Activated naive CD8-positive, alpha-beta T cell treated with anti-CD3 and anti-CD28 coated beads, Interleukin-2, amount 50 U/mL, for 16 hours (primary cell): ENCODE measurements at regions not wholly inside any gene's neighbourhood (a gene's known extent, or its start where the extent isn't known, plus 50 kb on each side); places are given as distances from the start of the nearest gene placed in this dataset.
"Not testable (repeated sequence)": the region's sequence is repeated elsewhere in the genome, so short reads cannot be mapped to it uniquely, and the experiment has no call there.

ENCODE experiments used
- DNase-seq: peaks from one replicate; pipeline ENCODE4 v3.0.0-alpha.2; 2020; ENCODE audit warnings: low read depth, low spot score

DNA sequence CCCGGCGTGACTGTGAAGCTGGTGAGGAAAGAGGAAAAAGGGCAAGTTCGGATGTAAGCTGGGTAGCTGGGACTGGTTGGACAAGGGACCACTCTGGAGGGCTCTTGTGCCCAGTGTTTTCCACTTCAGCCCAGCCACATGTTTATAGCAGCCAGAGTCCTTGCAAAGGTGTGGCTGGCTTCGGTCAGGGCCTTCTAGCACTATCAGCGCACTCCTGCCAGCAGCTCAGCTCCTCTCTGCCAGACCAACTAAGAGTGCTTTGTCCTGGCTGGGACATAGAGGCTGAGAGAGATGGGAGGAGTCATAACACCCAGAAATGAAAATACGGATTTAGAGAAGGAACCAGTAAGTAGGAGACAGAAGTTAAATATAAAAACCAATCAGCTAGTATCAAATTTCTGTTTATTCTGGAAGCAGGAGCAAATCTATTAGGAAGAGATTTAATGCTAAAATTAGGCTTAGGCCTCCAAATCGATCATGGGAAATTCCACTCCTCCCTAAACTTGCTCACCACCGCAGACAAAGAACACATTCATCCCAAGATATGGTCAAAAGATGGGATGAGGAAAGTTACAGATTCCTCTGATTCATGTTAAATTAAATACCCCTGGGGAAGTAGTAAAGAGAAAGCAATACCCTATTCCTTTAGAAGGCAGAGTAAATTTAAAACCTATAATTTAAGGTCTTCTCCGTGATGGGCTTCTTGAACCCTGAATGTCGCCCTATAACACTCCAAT is 135.0 kb downstream of the RALA start:
- DNase-seq, result no peak

DNA sequence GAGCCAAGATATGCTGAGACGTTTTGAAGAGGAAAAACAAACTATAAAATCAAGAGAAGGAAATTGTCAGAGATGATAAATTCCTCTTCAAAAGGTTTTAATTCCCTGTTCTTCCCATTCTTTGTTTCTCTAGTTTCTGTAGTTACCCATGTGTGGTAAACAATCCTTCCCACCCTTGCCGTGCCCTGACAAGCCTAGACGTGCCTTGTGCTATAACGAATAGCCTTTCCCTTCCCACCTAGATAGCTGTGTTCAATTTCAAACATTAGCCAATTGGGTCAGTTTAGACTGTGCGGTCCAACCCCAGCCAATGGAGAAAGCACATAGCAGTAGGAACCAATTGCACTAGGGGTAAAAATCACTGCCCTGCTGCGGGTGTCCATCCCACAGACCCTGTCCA is 138.1 kb downstream of the RALA start:
- DNase-seq, result no peak

DNA sequence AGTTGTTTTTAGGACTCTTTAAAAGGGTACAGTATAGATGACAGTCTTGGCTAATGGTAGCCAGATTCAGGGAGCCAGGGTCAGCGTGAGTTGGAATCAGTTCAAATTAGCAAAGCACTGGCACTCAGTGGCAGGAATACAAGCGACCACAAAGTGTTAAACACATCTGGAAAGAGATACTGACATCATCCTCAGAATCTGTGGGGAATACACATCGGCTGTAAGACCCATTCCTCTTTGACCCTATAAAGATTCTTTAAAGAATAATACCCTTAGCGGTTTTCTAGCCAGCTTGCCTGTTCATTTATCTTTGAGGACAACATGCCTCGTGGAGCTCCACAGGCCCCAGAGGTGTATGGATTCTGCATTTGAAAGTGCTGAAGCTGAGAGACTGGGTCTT is 139.1 kb downstream of the RALA start:
- DNase-seq, result not testable (repeated sequence)

DNA sequence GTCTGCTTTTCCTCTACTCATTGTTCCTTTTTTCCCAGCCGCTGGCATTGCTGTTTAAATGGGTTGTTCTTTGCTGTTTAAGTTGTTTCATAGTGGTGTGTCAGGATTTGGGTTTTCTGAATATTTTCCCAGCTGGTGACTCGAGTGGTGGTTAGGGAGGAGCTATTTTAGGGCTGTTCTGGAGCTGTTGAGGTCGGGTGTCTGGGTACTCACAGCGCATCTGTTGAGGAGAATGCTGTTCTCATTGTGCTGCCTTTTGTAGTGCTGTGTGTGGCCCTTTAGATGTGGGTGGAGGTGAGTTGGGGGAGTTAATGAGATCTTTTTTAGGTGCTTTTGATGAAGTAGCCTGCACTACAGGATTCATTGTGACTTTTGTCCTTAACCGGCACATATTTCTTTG is 139.5 kb downstream of the RALA start:
- not testable (repeated sequence) for DNase-seq

DNA sequence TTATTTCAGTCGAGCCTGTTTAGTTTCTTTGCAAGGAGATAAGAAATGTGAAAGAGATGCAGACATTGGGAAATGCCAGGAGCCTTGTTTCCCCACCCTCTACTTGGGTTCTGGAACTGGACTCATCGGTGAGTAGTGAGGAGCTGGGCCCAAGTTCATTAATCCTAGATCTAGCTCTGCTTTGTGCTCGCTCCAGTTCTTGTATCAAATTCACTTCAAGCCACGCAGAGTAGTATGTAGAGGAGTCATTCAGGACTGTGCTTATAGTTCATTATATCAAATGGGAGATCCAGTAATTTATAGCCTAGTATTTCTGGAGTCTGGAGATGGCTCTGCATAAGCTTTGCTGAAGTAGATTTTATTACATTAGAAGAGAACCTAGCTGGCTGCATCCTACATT is 142.5 kb downstream of the RALA start:
- DNase-seq, result not testable (repeated sequence)

DNA sequence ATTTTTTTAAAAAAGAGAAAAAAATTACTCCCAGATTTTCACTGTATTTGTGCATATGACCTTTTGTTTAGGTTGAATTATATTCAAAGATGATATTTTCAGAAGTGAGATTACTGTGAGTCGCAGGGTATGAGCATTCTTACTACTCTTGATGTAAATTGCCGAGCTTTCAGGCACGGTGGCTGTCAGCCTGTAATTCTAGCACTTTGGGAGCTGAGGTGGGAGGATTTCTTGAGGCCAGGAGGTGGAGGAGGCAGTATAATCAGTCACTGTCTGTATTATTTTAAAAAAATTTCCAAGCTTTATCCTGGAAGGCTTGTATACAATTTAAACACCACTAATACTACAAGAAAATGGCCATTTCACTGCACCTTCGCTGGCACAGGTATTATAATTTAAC is 145.1 kb downstream of the RALA start:
- DNase-seq, result not testable (repeated sequence)

DNA sequence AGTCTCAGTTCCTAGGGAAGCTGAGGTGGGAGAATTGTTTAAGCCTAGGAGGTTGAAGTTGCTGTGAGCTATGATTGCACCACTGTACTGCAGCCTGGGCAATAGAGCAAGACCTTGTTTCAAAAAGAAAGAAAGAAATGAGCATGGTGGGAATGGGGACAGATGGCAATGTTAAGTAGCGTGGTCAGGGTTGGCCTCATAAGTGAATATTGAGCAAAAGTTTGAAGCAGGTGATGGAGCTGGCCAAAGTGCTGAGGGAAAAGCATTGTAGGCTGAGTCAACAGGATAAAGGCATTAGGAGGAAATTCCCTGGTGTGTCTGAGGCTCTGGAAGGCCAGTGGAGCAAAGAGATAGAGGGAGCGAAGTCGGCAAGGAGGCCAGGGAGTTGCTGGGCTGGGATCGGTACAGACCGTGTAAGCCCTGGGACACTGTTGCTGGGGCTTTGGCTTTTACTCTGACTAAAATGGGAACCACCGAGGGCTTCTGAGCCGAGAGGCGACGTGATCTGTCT is 151.0 kb downstream of the RALA start:
- DNase-seq, result not testable (repeated sequence)

DNA sequence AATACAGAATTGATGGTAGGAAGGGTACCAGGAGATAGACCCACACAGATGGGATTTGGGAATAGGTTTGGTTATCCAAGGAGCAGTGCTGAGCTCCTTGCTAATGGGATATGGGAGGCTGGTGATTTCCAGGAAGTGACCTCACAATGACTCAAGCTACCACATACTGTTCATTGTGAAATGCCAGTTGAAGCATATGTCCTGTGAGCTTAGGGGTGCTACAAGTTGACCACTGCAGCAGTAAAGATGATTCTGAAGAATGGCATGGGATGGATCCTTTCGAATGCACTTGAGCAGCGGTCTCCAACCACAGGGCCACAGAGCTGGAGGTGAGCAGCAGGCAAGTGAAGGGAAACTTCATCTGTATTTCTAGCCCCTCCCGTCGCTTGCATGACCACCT is 158.2 kb downstream of the RALA start:
- not testable (repeated sequence) for DNase-seq

DNA sequence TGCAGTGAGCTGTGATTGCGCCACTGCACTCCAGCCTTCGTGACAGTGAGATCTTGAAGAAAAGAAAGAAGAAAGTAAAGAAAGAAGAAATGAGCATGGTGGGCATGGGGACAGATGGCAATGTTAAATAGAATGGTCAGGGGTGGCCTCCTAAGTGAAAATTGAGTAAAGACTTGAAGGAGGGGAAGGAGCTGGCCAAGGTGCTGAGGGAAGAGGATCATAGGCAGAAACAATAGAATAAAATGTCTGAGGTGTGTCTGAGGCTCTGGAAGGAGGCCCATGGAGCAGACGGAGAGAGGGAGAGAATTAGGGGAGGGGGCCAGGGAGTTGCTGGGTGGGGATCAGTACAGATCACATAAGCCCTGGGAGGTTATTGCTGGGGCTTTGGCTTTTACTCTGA is 163.1 kb downstream of the RALA start:
- not testable (repeated sequence) for DNase-seq

DNA sequence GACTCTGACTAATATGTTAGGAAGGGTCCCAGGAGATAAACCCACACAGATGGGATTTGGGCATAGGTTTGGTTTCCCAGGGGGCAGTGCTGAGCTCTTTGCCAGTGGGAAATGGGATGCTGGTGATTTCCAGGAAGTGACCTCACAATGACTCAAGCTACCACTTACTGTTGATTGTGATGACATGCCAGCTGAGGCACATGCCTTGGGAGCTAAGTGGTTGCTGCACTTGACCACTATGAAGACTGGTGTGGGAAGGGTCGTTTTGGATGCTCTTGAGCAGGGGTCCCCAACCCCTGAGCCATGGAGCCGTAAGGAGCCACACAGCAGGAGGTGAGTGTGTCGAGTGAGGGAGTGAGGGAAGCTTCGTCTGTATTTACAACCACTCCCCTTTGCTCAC is 159.0 kb upstream of the CDK13 start:
- not testable (repeated sequence) for DNase-seq

DNA sequence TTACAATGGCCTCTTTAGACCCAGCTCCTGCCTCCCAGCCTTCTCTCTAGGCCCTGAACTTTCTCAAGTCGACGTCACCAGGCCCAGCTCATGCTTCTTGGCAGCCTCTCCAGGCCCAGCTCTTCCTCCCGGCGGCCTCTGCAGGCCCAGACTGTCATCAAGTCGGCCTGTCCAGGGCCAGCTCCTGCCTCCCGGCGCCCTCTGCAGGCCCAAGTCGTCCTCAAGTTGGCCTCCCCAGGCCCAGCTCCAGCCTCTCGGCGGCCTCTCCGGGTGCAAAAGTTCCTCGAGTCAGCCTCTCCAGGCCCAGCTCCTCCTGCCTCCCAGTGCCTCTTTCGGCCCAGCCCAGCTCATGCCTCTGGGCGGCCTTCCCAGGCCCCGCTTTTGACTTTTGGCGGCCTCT is 158.1 kb upstream of the CDK13 start:
- not testable (repeated sequence) for DNase-seq

DNA sequence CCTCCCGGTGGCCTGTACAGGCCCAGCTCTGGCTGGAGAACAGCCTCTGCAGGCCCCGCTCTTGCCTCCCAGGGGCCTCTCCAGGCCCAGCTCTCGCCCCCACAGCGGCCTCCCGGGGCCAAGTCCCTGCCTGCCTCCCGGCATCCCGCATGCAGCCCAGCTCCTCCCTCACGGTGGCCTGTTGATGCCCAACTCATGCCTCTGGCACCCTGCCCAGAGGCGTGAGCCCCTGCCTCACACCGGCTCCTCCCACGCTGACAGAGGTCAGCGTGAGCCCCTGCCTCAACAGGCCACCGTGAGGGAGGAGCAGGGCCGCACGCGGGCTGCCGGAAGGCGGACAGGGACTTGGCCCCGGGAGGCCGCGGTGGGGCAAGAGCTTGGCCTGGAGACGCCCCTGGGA is 157.0 kb upstream of the CDK13 start:
- not testable (repeated sequence) for DNase-seq

DNA sequence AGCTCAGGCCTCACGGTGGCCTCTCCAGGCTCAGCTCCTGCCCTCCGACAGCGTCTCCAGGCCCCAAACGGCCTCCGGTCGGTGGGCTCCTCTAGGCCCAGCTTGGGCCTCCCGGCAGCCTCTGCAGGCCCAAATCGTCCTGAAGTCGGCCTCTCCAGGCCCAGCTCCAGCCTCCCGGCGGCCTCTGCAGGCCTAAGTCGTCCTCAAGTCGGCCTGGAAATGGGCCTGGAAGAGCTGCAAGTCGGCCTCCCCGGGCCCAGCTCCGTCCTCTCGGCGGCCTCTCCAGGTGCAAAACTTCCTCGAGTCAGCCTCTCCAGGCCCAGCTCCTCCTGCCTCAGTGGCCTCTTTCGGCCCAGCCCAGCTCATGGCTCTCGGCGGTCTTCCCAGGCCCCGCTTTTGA is 156.2 kb upstream of the CDK13 start:
- not testable (repeated sequence) for DNase-seq

DNA sequence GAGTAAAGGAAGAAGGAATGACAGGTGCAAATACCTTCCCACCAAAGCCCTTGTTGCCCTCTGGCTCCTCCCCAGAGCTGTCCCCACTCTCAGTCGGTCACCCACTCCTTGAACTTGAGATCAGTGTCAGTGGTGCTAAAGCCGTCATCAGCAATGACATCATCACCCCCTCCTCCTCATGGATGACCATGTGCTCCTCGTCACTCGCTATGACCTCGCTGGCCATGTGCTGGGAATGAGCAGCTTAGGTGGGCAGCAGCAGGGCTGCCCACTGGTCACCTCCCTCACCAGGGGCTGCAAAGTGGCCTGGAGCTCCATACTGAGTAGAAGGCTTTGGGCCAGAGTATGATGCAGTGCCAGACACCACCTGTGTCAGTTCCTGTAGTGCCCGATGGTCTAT is 153.1 kb upstream of the CDK13 start:
- DNase-seq, result not testable (repeated sequence)

DNA sequence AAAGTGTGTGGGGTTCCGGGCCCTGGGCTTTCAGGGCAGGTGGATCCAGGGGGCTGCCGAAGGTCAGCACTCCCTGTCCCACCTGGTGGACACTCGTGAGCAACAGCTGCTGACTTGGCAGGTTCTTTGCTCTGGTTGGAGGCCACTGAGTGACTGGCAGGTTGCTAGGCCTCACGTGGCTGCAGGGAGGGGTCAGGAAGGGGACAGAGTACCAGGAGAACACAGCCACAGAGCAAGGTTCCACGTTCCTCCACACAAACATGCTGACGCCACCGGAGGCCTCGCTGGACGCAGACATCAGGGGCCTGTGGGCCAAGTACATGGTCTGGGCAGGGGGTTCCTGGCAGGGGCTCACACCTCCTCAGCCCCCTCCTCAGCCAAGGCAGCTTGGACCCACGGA is 152.0 kb upstream of the CDK13 start:
- DNase-seq, result not testable (repeated sequence)

DNA sequence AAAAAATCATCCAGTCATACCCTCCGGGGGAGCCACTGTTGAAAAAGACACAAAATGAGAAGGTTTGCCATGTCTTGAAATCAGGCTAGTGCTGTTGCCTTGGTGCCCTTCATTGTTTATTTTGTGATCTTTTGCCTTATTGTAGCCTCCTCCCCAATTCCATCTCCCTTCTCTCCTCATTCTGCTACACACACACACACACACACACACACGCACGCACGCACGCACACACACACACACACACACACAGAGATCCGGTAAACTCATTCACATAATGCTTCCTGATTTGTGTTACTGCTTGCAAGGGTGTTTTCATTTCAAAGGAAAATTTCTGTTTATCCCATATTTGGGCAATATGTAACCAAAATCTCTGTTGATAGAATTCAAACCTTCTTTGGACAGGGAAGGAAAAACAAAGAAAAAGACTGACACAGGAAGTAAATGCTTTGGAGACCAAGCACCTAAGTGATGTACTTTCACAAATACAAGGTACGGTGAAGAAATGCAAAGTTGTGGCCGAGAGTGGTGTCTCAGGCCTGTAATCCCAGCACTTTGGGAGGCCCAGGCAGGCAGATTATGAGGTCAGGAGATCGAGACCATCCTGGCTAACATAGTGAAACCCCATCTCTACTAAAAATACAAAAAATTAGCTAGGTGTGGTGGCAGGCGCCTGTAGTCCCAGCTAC is 141.1 kb upstream of the CDK13 start:
- no peak for DNase-seq

DNA sequence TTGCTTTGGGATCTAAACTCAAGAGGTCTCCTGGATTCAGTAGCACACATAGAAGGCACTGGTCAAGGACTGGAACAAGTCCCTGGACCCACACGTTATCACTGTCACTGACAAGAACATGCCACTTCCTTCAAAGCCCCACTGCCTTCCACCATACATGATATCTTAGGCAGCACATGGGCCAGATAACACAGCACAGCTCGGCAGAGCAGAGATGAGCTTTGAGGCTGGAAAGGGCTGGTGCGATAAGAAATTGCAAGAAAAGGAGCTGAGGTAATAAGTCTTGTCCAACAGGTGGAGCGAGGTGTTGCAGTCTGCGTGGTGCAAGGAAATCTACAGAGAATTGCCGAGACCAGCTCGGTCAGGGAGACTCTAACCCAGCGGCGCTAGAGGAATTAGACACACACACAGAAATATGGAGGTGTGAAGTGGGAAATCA is 139.8 kb upstream of the CDK13 start:
- no peak for DNase-seq

DNA sequence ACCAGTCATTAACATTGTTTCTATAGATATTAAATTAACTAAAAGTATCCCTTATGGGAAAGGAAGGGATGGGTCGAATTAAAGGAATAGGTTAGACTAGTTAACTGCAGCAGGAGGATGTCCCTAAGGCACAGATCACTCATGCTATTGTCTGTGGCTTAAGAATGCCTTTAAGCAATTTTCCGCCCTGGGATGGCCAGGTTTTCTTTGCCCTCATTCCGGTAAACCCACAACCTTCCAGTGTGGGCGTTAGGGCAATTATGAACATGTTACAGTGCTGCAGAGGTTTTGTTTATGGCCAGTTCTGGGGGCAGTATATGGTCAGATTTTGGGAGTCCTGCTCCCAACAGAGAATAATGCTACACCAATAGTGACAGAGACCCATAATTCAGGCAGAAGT is 139.3 kb upstream of the CDK13 start:
- no peak for DNase-seq

DNA sequence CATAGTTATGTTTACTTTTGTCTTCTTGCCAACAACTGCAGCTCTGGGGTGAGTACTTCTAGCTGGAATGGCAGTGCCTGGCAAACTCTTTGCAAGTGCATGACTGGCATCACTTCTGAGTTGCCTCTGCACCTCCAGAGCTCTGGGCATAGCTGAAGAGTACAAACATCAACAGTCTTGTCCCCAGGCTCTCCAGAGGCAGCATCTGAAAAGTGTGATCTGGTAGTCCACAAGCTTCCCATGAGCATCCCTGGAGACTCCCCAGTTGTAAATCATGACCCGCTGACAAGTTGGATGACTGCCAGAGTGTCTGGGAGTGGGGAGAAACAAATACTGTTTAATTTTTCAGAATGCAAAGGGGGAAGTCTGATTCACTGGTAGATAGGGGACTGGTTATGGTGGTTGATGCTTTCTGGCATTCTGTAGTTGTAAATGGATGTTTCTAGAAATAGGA is 138.9 kb upstream of the CDK13 start:
- DNase-seq, result no peak

DNA sequence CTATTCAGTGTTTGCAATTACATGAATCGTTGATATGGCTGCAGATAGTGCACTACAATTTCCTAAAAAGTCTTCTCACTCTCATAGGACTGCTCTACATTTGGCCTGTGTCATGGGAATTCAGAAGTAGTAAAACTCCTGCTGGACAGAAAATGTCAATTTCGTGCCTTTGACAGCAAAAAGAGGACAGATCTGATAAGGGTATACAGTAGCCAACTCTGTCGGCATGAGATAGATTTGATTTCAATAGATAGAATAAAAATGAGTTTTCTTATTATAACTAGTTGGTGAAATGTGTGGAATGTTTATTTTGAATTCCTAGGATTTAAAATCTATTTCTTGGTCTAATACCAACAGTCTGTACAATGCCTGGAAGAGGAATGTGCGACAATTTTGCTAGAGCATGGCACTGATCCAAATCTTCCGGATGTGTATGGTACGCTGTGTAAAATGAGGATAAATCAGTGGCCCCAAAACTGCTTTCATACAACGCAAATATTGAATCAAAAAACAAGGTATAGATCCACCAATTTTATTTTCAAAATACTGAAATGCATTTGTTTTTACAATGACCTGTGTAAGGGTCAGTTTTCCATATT is 133.5 kb upstream of the CDK13 start:
- DNase-seq, result no peak

DNA sequence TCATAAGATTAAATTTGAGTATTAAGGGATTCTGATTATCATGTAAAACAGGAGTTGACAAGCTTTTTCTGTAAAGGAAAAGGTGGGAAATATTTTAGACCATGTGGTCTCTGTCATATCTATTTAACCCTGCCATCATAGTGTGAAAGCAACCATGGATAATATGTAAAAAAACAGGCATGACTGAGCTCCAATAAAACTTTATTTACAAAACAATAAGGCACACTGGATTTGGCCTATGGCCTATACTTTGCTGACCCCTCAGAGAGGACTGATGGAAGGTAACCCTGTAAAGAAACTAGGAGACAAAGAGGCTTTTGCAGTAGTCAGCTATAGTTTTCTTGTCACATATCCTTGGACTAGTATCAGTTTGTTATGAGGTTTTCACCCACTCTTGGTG is 130.5 kb upstream of the CDK13 start:
- no peak for DNase-seq

DNA sequence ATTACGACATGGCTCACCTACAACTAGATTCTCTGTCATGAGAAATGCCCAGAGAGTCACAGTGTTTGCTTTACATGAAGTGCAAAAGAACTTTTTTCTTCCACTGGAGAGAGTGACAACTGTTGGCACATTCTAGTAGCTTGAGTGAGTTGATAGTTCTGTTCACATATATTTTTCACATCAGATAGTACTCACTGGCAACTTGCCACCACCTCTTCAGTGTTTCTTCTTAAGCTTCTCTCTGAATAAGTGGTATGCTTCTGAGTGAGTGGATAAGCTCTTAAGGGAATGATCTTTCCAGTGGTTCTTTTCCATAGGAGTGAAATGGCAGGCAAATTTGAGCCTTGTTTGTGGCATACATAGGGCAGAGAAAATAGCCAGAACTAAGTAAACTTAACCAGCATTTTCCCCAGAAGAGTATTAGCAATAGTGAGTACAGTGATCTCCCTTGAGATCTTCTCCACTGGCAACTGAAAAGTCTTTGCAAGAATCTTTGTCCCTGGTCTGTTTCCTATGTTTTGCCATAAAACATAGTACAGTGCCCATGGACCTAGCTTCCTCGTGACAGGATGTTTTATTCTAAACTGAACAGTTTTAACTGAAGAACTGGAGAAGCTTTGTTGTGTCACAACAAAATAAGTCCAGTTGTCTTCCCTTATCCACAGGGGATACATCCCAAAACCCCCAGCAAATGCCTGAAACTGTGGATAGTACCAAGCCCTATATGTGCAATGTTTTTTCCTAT is 125.4 kb upstream of the CDK13 start:
- no peak for DNase-seq
